ENCODE measurements at regions not wholly inside any gene's neighbourhood (a gene's known extent, or its start where the extent isn't known, plus 50 kb on each side); places are given as distances from the start of the nearest gene placed in this dataset.

DNA sequence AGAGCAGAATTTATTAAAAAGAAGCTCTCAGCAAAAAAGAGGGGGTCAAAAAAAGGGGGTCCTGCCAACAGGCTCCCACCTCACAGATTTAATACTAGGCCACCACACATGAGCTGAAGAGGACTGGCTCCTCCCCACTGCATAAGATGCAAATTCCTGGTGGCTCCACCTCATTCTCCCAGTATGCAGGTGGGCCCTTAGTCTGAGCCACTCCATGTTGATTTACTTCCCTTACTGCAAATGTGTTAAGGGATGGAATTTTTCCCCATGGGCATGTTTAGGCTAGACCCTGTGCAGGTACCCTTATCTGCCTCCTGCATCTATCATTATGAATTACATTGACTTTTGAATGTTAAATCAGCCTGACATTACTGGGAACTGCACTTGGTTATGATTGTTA lies 82.9 kb downstream of the ISOC1 start:
- TF ChIP-seq, protein P1, sequence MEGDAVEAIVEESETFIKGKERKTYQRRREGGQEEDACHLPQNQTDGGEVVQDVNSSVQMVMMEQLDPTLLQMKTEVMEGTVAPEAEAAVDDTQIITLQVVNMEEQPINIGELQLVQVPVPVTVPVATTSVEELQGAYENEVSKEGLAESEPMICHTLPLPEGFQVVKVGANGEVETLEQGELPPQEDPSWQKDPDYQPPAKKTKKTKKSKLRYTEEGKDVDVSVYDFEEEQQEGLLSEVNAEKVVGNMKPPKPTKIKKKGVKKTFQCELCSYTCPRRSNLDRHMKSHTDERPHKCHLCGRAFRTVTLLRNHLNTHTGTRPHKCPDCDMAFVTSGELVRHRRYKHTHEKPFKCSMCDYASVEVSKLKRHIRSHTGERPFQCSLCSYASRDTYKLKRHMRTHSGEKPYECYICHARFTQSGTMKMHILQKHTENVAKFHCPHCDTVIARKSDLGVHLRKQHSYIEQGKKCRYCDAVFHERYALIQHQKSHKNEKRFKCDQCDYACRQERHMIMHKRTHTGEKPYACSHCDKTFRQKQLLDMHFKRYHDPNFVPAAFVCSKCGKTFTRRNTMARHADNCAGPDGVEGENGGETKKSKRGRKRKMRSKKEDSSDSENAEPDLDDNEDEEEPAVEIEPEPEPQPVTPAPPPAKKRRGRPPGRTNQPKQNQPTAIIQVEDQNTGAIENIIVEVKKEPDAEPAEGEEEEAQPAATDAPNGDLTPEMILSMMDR (IDR thresholded peaks at IDR 0.05): no peak
- TF ChIP-seq POLR2A (IDR thresholded peaks at IDR 0.05): no peak

All from uterus (tissue), 2 donors.